ENCODE measurements at regions not wholly inside any gene's neighbourhood (a gene's known extent, or its start where the extent isn't known, plus 50 kb on each side); places are given as distances from the start of the nearest gene placed in this dataset.
A peak's percentile ranks its signal among the peaks of the same experiment; 100 is the strongest.
"Not testable (repeated sequence)": the region's sequence is repeated elsewhere in the genome, so short reads cannot be mapped to it uniquely, and the experiment has no call there.

DNA sequence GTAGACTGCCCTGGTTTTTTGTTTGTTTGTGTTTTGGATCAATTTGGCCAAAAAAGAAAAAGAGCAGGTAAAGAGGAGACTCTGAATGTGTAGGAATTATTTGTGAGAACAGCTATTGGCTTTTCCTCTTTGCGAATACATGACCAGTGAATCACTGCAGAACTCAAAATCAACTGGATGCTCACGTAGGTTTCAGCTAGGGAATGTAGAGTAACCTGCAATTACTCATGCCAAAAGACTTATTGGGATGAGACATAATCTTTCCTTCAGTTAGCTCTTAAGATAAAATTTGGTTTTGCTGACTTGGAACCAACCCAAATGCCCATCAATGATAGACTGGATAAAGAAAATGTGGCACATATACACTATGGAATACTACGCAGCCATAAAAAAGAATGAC lies 348.0 kb downstream of the NPR3 start:
- no peak for DNase-seq (ENCODE audit: low read depth)

DNA sequence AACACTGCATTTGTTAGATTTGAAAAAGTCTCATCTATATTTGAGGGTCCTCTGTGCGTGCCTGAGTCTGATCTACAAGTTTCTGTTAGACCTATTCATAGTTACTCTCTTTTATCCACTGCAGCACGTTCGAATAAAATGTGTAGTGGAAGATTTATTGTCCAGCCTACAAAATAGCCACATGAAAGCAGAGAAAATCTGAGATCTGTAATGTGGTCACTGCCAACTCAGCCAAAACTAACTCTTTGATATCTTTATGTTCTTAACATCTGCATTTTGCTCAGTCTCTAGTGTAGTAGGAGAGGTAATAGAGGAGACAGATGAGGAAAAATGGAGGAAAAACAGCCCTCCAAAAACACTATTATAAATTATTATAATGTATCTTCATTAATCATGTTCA lies 354.0 kb downstream of the NPR3 start:
- DNase-seq (ENCODE audit: low read depth): no peak

DNA sequence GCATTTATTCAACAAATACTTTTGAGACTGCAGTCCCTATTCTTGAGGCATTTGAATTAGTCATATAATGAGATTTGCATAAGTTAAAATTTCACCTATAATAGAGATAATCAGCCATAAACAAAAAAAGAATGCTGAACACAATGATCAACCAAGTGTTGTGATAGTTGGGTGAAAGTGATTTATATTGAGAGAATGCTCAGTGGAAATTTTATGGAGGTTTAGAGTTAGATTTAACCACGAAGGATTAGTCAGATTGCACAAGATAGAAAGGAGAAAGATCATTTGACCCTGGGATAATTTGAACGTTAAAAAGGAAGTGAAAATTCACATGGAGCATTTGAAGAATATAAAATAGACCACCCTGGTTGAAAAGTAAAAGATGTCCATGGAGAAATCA lies 356.2 kb downstream of the NPR3 start:
- DNase-seq (ENCODE audit: low read depth): peak; percentile 17

DNA sequence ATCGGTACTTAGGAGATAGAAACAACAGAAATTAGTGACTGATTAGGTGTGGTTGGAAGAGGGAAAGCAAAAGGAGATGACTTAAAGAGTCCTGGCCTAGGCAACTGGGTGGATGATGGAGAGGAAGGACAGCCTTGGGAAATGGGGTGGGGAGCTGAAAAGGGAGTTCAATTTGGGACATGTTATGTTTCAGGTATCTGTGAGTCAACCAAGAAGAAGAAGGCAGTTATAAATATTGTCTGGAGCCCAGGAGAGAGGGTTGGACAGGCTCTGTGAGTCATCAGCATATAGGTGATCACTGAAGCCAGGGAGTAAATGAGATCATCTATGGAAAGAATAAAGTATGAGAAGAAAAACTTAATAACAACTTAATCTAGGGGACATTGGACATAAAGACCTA lies 357.7 kb downstream of the NPR3 start:
- no peak for DNase-seq (ENCODE audit: low read depth)

DNA sequence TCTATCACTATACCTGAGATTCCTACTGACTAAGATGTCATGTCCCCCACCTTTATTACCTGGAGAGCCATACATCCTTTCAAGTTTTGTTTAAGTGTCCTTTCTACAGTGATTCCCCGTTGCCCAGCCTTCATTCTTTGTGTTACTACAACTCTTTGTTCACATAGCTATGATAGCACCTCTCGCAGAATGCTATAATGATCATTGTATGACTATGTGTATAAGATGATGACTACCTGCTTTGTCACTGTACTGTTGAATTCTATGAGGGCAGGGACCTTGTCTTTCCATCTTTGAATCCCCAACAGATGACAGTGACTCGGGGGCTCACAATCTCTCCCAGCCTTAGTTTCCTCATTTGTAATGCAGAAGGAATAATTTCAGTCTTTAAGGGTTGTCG lies 361.2 kb downstream of the NPR3 start:
- DNase-seq (ENCODE audit: low read depth): no peak

DNA sequence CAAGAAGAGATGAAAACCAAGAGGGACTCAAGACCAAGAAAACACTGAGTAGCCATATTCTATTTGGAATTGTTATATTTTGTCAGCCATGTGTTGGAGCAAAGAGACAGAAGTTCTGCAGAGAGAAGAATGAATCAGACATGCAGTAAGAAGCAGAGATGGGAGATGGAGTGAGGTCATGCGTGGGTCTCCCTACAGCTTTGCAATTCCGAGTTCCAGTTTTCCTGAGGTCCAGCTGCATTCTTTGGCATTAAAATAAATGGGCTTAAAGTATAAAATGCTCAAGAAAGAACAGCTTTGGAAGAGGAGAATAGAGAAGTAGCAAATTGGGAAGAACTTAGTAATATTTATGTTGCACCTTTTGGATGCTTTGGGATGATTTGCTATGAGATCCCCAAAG lies 361.6 kb downstream of the NPR3 start:
- no peak for DNase-seq (ENCODE audit: low read depth)

DNA sequence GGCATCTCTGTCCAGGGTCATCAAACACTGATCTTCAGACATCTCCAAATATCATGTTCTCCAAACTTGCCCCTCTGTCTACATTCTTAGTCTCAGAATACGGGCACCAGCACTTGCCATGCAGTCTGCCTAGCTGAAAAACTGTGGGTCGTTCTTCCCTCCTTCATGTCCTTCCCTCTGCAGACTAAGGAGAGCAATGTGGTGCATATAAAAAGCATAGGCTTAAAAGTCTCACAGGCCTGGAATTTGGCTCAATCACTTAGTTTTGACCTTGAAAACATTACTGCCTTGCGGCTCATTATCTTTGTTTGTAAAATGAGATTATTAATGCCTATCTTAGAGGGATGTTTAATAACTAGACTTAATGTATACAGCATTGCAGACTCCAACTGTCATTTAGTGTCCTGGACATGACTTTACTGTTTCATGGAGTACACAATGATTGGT lies 362.8 kb downstream of the NPR3 start:
- DNase-seq (ENCODE audit: low read depth): no peak

DNA sequence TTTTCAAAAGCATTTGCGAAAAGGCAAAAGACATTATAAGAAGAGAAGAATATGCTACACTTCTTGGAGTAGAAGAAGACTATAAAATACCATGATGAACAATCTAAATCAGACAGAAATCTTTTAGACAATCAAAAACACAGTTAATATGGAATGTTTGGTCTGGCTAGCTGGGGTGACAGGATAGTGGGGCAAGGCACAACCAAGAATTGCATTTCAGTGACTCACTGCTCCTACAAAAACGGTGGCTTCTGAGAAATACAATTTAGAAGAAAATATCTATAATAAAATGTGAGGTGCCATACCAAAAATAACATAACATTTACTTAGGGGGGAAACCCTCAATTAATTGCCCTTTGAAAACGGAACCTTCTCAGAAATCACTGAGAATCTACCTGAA lies 363.4 kb downstream of the NPR3 start:
- DNase-seq (ENCODE audit: low read depth): no peak

DNA sequence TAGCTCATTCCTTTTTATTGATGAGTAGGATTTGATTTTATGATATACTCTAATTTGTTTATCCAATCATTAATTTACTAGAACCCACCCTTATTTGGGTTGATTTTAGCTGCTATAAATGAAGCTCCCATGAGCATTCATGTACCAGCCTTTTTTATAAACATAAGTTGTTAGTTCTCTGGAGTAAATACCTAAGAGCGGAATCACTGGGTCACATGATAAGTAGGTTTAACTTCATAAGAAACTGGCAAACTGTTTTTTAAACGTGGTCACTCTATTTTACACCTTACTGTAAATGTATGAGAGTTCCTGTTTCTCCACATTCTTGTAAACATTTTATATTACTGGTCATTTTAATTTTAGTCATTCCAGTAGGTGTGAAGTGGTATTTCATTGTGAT lies 364.6 kb downstream of the NPR3 start:
- DNase-seq (ENCODE audit: low read depth): no peak

DNA sequence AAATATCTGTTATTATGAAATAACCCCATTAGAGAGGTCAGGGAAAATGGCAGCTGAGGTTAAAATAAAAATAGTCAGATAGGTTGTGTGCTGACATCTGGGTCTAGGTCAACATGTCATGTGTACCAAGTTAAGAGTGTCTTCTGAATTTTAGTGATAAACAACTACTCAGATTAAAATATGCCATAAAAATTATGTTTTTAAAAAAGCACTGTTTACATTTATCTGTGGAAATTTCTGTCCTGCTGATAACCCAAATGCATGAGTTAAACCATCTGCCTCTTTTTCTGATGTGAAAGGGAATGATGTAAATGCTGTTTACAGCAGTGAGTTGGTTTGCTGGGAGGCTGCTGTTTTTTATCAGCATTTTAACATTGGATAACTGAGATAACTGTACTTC lies 361.2 kb upstream of the TARS1 start:
- no peak for DNase-seq (ENCODE audit: low read depth)

DNA sequence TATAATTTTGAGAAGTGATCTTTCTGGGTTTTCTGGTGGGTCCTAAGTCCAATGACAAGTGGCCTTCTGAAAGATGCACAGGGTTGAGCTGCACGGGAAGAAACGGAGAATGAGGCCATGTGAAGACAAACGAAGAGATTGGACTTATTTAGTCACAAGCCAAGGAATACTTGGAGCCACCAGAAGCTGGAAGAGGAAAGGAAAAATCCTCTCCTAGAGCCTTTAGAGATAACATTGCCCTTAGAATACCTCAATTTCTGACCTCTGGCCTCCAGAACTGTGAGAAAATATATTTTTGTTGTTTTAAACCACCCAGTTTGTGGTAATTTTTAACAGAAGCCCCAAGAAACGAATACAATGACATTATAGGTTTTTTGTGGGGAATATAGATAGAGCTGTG lies 360.5 kb upstream of the TARS1 start:
- DNase-seq (ENCODE audit: low read depth): no peak

DNA sequence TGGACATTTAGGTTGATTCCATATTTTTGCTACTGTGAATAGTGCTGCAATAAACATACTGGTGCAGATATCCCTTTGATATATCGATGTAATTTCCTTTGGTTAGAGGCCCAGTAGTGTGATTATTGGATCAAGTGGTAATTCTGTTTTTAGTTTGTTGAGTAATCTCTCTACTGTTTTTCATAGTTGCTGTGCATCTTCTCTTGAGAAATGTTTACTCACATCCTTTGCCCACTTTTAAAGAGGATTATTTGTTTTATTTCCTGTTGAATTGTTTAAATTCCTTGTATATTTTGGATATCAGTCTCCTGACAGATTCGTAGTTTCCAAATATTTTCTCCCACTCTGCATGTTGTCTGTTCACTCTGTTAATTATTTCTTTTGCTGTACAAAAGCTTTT lies 352.6 kb upstream of the TARS1 start:
- no peak for DNase-seq (ENCODE audit: low read depth)

DNA sequence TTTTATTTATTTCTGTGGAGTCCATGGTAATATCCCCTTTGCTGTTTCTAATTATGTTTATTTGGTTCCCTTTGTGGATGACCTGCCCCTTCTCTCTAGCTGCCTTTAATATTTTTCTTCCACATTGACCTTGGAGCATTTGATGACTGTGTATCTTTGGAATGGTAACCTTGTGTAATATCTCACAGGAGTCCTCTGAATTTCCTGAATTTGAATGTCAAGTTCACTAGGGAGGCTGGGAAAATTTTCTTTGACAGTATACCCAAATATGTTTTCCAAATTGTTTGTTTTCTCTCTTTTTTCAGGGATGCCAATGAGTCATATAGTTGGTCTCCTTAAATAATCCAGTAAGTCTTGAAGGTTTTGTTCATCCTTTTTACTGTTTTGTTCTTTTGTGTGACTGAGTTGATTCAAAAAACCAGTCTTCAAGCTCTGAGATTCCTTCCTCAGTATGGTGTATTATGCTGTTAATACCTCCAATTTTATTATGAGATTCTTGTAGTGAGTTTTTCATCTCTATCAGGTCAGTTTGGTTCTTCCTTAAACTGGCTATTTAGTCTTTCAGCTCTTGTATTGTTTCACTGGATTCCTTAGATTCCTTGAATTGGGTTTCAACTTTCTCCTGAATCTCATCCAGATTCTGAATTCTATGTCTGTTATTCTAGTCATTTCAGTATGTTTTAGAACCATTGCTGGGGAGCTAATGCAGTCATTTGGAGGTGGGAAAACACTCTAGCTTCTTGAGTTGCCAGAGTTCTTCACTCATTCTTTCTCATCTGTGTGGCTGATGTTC lies 349.0 kb upstream of the TARS1 start:
- peak; percentile 49 for DNase-seq (ENCODE audit: low read depth)

DNA sequence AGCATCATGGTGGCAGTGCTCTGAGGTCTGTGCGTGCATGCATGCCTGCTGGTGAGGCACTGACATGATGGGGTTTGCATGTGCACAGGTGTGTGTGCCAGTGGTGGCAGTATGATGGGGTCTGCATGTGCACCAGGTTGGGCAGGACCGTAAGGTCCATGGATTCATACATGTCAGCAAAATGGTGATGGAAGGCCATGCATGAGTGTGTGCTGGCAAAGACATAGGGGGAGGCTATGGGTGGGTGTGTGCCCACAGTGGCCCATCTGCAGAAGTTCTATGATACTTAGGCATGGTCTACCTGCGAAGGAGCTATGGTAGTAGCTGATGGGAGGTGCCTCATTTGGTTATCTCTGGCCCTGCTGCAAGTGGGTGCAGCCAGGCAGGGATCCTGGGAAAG lies 348.0 kb upstream of the TARS1 start:
- no peak for DNase-seq (ENCODE audit: low read depth)

DNA sequence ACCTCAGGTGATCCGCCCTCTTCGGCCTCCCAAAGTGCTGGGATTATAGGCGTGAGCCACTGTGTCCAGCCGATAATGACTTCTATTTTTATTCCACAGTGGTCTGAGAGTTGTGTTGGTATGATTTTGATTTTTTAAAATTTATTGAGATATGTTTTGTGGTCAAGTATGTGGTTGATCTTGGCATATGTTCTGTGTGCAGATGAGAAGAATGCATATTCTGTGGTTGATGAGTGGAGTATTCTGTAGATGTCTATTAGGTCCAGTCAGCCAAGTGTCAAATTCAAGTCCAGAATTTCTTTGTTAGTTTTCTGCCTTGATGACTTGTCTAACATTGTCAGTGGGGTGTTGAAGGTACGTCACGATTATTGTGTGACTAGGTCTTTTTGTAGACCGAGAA lies 338.2 kb upstream of the TARS1 start:
- no peak for DNase-seq (ENCODE audit: low read depth)

DNA sequence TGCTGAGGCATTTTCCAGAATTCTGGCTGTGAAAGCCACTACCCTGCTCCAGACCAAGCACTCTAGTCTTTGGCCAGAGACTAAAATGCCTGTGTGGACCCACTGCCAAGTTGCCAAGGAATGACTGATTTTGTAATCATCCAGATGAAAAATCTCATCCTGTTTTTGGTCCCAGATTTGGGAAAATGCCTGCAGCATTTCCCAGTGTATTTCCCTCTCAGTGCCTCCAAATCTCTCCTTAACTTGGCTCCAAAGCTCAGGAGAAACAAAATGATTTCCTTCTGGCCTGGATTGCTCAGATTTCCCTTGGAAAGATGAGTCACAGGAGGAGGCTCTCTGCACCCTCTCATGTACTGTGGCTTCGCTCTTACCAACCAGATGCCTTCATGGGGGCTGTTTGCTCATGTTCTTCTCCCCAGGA lies 335.2 kb upstream of the TARS1 start:
- peak; percentile 50 for DNase-seq (ENCODE audit: low read depth)

DNA sequence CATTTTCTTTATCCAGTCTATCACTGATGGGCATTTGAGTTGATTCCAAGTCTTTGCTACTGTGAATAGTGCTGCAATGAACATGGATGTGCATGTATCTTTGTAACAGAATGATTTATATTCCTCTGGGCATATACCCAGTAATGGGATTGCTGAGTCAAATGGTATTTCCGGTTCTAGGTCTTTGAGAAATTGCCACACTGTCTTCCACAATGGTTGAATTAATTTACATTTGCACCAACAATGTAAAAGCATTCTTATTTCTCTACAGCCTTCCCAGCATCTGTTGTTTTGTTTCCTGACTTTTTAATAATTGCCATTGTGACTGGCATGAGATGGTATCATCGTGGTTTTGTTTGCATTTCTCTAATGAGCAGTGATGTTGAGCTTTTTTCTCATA lies 330.3 kb upstream of the TARS1 start:
- not testable (repeated sequence) for DNase-seq (ENCODE audit: low read depth)

DNA sequence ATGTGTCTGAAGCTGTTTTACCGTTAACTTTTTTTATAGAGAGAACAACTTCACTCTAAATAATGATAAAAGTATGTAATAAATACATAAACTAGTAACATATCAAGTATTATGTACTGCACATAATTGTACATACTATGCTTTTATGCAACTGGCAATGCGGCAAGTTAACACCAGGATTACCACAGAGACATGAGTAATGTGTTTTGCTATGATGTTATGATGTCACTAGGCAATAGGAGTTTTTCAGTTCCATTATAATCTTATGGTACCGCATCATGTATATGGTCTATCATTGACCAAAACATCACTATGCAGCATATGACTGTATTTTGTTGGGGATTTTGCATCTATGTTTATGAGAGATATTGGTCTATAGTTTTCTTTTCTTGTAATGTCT lies 326.4 kb upstream of the TARS1 start:
- no peak for DNase-seq (ENCODE audit: low read depth)

DNA sequence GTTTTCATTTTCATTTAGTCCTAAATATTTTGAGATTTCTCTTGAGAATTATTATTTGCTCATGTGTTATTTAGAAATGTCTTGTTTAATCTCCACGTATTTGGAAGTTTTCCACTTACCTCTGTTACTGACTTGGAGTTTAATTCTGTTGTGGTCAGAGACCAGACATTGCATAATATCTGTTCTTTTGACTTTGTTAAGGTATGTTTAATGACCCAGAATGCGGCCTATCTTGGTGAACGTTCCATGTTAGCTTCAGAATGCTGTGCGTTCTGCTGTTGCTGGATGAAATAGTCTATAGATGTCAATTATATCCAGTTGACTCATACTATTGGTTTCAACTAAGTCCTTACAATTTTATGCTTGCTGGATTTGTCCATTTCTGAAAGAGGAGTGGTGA lies 325.3 kb upstream of the TARS1 start:
- DNase-seq (ENCODE audit: low read depth): no peak

DNA sequence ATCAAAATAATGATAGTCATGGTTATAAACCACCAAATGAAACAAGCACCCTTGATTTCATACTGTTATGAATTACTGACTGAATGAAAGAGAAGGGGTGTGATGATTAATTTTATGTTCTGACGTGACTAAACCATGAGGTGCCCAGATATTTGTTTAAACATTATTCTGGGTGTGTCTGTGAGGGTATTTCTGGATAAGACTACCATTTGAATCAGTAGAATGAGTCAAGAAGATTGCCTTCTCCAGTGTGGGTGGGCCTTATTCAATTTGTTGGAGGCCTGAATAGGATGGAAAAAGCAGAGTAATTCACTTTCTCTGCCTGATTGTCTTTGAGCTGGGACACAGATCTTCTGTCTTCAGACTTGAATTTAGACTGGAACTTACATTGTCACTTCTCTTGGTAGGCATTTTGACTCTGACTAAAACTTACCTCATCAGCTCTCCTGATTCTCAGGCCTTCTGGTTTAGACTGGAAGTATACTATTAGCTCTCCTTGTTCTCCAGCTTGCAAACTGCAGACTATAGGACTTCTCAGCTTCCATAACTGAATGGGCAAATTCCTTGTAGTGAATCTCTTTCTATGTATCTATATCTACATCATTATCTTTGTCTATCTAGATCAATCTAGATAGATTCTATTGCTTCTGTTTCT lies 321.9 kb upstream of the TARS1 start:
- DNase-seq (ENCODE audit: low read depth): no peak

DNA sequence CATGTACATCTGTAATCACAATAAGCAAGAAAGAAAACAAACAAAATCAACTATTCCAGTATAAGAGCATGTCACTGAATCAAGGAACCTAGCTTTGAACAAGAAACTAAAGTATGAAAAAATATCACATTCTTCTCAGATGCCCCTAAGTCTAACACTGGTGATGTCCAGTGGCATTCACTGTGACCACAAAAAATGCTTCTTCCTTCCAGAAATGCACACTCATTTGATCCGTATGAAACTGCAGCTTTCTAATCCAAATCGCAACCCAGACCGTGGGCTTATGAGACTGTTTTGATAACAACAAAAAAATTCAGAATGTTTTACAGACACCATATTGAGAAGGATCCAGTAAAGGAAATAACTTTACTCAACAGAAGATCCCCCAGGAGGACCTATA lies 320.1 kb upstream of the TARS1 start:
- peak; percentile 59 for DNase-seq (ENCODE audit: low read depth)

DNA sequence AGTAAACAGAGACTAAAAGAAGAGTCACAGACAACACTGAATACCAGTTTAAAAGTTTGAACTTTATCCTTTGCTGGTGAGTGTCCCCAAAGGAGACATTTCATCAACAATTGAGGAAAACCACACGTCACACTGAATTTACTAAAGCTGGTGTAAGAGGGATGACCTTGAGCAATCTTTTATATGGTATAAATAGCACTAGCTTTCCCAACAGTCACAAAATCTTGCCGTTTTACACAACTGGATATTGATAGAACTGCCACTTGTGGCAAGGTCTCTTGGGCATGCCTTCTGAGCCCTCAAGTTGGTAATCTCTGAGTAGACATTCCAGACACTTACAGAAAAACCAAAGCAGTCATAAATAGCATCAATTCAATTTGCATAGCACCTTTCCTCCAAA lies 311.5 kb upstream of the TARS1 start:
- no peak for DNase-seq (ENCODE audit: low read depth)

DNA sequence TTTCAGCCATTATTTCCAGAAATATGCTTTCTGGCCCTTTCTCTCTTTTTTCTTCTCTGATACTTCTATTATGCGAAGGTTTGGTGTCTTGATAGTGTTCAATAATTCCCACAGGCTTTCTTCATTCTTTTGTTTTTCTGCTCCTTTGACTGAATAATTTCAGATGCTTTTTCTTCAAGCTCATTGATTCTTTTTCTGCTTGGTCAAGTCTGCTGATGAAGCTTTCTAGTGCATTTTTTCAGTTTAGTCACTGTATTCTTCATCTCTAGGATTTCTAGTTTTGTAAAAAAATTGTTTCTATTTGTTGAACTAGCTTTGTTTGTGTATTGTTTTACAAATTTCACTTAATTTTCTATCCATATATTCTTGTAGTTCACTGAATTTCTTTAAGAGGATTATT lies 304.0 kb upstream of the TARS1 start:
- no peak for DNase-seq (ENCODE audit: low read depth)

All from myocyte (in vitro differentiated cells).